NOMO-1 treated with DMSO at 0.1 percent for 48 hours (cell line): ENCODE measurements at regions not wholly inside any gene's neighbourhood (a gene's known extent, or its start where the extent isn't known, plus 50 kb on each side); places are given as distances from the start of the nearest gene placed in this dataset.

ENCODE experiments used
- DNase-seq: peaks from one replicate; lab custom pipeline; 2025; ENCODE audit not compliant: unreplicated experiment; lab: John Stamatoyannopoulos, UW

DNA sequence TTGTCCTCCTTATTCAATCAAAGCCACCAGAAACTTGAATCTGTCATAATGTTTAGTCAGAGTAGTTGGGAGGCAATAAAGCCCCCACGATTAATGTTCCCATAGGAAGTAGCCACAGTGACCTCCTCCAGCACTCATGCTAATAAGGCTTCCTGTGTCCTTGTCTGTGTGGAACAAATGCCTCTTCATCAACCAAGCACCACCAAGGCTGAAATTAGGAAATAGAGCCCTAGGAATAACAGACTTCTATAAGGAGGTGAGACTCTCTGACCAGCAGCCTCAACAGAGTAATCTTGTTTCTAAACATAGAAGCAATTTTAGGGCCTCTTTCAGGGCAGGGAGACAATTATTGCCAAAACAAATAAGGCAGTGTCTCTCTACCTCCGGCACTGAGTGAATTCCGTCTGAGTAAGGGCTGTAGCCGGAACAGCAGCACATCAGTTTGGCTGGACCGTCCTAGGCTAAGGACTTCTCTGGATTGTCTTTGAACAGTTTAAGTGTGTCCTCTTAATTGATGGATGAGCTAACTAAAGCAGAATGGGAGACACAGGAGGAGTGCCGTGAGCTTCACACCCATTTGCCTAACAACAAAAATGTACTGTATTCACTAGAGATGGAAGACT, 329.2 kb upstream of the HAND2 start:
- no peak for DNase-seq

DNA sequence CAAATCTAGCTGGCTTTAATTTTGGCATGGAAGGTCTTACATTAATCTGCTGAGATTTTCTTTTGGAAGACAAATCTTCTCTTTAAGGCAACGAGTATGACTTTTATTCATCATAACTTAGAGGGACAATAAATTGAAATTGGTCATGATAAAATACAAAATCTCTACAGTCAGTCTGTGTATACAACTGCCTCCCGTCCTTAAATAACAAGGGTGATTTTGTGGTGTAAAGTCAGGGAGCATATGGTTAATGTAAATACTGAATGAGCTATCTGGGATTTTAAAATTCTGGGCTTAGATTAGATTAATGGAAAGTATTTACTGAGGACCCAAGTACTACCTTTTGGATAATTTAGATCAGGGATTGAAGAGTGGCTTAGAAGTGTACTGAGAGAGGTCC, 328.4 kb upstream of the HAND2 start:
- no peak for DNase-seq

DNA sequence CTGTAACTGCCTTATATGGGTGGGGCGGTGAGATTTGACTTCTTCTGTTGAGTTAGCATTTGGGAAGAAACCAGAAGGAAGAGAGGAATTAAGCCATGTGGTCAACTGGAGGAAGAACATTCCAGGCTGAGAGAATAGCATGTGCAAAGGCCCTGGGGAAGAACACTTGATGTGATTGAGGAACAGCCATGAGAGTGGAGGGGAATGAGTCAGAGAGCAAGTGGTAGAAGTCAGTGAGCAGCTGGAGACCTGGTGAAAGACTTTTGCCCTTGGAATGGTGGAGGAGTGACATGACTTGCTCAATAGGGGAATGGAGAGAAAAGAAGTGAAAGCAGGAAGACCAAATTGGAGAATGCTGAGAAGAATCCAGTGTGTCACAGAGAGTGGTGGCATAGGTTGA, 327.8 kb upstream of the HAND2 start:
- no peak for DNase-seq

DNA sequence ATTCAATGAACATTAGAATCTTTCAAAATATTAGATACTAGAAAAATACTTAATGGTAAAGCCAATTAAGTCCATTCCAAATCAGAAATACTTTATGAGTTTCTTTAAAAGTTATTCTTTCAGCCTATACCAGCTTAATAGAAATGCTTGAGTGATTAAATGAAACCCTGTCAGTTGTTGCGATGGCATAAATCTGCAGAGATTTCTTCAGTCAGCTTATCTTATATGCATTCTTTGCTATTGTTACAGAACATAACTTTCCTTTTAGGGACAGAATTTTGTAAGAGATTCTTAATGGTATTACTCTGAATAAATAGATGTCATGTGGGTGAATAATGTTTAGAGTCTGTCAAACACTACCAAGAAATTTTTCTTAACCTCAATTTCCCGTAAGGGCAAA, 325.0 kb upstream of the HAND2 start:
- DNase-seq, result no peak

DNA sequence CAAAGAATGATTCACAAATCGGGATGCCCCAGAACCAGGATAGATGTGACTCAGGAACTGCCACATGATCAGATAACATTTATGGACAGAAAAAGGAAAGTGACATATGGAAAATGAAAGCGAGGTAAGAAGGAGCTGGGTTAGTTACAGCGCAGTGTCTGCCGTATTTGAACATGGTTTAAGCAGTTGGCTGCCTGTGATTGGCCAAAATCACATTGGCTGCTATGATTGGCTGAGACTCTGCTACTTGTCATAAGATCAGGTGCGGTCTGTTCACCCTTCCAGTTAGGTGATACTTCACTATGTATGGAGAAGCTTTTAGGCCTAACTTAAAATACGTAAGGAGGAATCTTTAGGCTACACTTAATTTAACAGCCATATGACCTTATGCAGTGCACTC, 322.7 kb upstream of the HAND2 start:
- no peak for DNase-seq

DNA sequence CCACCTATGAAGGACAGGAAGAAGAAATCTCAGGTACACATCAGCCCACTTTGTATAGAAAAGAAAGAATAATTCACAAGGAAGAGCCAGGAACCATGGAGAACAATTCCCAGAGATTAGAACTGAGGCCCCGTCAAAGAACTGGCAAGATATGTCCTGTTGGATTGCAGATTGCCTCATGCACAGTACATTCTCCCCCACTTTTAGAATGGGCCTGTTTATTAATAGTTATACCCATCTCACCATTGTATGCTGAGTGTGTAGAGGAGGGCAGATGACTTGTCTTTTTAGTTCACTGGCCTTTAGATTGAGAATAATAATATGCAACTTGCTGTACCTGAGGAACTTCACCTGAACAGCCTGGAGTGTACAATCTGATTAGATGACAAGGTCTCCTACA, 315.6 kb upstream of the HAND2 start:
- DNase-seq, result no peak

DNA sequence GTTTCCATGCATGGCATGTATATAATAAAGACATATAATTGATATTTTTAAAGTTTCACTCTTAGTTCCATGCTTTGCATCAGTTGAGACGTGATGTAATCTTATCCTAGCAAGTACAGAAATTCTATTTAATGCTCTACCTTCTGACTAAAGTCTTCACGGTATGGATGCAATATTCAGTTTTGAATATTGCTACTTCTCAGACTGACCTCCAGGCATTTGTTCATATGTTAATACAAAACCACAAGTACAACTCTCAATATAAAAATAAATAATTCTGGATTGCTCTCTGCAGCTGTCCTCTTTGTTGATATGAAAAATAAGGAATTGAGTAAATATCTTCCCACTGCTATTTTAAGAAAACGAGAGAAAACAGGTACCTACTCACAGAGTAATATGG, 309.8 kb upstream of the HAND2 start:
- DNase-seq, result no peak

DNA sequence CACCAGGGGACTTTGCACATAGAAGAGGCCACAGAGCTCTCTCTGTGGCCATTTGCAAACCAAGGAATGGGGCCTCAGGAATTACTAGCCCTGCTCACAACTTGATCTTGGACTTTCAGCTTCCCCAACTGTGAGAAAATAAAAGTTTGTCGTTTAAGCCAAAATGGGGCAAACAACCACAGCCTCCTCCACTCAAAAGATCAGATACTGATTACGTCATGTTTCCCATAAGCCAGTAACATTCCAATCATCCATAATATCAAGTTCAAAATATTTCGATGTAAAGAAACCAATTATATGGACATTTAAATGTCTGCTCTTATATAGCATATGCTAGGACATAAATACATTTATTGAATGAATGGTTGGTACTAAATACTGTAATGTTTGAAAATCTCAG, 307.5 kb upstream of the HAND2 start:
- DNase-seq, result no peak

DNA sequence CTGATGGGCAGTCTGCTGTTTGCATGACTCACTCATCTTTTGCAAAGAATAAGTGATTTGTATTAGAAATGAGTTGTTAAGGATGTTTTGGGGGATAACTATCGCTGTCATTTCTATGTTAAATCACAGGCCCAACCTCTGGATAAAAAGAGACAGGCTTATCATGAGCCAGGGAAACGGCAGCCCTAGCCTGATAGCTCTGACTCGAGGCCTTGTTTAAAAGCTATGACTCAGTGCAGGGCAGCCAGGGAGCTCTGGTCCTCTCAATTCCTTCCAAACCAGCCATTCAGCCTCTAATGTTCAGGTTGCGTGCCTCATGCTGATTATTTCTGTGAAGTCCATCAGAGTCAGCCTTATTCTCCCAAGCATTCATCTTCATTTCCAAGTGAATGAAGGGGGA, 305.9 kb upstream of the HAND2 start:
- DNase-seq, result no peak

DNA sequence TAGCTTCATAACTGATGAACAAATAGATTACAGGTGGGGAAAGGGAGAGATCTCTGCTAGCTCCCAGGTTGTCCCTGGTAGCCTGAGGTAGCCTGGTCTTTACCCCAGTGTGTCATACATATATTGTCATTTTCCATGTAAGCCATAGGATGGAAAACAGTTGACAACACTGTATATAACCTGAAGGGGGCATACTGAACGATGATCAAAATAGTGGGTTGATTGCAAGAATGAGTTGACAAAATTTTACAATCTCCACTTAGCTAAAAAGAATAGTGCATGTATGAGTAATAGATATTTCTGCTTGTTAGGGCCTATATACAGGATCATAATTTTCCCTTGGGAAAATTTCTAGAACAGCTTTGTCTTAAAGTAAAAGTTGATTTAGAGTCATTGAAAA, 304.1 kb upstream of the HAND2 start:
- DNase-seq, result no peak

DNA sequence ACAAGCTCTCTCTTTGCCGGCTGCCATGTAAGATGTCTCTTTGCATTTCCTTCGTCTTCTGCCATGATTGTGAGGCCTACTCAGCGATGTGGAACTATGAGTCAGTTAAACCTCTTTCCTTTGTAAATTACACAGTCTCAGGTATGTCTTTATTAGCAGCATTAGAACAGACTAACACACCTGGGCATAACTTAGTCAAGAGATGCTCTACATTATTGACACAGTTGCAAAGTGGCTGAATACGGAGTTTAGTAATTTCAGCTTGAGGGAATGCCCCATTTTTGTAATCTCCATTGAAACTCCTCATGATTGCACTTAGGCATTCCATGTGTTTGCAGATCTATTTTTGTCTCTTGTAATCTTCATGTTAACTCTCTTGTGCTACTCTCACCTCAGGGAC, 299.5 kb upstream of the HAND2 start:
- DNase-seq, result no peak

DNA sequence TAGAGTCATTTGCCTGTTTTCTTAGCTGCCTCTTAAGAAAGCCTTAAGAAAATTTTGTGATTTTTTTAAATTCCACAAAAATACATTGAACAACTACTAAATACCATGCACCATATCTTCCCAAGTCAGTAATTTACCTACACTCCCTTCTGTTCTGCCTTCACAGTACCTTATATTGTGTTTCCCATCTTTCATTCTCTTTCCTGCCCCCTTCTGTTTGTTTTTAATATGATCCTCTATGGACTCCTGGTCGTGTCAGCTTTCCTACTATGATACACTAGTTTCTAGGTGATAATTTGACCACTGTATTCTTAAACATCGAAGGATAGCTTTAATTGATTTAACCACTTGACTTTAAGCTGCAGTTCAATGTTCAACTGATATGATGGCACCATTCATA, 297.7 kb upstream of the HAND2 start:
- DNase-seq, result no peak

DNA sequence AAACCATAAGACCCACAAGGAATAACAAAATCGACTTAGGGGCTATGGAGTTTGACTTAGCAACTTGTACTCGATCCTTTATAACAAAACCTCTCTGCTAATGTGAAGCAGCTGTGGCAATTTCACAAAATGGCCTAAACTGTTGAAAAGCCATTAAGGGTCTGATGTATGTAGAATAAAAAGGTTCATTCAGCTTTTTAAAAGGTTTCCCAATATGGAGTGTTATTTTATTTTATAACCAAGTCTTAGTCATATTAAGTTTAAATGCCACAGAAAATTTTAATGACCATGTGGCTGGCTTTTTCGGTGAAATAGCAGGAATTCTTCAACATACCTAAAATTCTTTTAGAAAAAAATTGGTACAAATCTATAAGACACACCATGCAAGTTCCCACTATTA, 291.8 kb upstream of the HAND2 start:
- DNase-seq, result no peak

DNA sequence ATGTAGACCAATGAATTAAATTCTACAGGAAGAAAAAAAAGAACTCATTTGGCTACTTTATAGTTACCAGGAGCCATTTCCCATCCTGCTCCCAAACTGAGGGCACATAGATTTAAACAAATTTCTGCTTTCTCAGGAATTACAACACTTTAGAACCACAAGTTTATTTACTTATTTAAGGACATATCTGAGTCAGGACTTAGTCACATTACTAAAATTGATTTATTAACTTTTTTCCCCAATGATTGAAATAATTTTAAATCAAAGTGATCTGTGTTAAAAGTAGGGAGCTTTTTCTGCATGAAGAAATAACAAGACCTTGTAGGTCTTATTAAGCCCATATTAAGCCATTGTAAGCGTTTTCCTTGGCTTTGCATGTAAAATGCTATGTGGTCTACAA, 291.0 kb upstream of the HAND2 start:
- no peak for DNase-seq

DNA sequence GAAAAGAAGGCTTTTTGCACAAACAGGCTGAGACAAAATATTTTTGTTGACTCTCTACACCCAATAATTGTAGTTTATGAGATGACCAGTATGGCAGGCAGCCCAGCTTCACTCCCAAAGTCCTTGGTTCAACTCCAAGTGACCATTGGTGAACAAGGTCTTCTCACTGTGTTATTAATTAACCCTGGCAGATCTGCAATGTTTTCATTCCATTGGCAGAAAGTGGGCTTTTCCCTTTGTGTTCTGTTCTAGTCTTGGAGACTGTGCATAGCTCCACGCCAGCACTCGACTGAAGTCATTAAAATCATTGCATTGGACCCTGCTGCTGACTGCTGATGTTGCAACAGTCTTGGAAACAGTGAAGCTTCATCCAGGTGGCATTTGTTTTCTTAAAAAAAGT, 277.3 kb upstream of the HAND2 start:
- no peak for DNase-seq

DNA sequence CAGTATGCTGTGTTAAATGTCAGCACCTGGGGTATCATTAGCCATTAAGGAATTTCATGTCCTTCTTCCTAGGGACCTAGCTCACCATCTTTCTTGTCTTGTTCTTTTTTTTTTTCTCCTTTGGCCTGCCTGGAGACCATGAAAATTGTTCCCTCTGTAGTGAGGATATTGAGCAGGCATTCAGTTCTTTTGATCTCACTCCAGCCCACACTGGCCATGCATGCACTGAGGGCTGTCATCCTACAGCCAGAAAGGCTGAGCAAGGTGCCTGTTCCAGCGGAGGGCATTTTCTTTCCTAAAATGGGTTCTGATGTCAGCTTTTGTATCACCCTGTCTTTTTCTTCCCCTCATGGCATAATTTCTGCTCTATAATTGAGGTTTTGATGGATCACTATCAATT, 275.9 kb upstream of the HAND2 start:
- no peak for DNase-seq

DNA sequence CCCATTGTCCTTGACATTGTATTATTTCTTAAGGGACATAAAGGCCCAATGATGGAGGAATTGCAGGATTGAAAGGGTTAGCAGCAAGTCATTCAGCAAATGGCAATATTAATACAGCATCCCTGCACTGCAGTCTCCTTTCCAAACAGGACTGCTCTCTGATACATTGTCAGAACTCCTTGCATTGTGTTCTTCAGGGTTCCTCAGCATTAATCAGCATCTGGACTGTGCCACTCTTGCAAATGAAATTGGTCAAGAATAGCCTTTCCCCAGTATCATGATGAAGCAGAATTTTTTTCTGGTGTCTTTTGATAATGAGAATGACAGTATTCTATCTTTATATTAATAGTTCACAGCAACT, 272.6 kb upstream of the HAND2 start:
- no peak for DNase-seq

DNA sequence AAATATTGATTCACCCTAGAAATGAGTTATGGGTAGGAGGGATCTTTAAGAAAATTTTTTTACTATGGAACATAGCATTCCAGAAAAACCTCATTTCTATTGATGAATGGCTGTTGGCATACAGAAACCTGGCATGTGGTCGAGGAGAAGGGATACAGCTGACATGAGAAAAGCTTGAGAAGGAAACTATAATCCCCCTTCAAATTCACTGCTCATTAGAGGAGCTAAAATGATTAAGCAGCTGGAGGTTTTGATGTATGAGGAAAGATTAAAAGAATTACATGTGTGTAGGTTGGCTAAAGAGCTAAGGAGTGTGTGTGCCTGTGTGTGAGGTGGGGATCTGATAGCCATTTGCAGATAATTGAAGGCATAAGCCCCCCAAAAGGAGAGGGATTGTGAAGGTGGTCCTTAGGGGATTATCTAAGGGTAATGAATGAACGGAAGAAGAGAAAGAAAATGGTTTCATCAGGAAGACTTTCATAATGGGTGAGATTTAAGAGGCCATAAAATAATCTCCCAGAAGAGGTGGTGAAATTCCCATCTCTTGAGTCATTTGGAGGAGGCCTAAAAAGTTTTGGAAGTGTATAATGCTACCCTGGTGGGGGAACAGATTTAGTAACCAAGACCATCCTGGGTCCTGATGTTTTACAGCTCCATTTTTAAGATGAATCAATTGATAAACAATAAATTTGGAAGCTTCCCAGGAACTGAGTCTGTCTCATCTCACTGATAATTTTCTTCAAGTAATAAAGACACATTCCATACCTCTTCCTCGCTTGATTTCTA, 272.0 kb upstream of the HAND2 start:
- no peak for DNase-seq

DNA sequence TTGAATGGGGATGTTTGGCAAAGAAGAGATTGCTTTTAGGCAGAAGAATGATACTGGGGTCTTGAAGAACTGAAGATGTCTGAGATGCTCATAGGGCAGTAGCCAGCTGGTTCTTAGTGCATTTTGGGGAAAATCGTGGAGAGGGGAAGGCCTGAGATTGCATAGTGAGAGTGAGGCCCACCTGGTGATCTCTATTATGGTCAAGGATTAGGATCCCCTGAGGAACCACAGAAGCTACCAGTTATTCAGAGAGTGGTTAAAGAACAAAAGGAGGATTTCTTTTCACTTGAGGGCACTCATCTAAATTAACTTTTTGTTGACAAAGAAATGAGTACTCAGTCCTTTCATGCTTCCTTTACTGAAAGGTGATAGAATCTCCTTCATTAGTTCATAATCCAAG, 271.3 kb upstream of the HAND2 start:
- no peak for DNase-seq

DNA sequence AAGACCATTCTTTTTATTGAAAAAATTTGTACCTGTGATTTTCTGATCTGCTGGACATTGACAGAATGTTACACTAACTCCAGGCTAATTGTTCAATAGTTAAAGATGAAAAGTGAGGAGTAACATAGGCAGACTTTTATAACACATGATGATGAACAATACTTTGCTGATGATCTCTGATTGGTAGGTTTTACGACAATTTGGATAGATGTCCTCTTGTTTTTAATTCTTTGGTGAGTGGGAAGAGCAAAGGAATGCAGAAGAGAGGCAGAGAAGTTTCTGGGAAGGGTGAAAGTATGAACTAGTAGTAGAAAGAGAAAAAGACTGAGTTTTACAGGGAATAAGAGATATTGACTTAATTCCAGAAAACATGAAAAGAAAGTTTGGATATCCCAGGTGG, 267.3 kb upstream of the HAND2 start:
- DNase-seq, result no peak

DNA sequence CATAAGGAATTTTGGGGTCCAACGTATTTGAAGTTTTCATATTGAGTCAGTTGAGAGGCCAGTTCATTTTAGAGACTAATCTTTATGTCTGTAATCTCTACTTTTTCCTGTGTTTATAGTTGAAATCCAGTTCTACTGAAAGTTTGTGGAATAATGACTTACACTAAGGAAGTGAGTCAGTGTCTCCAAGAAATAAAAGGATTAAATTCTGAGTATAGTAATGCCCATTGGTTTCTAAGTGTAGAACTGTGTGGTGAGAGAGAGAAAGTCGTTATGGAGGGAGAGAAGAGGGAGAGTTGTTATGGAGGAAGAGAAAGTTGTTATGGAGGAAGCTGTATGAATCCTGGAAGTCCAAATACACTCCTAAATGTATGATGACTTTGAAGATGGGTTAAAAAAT, 264.6 kb upstream of the HAND2 start:
- DNase-seq, result no peak

DNA sequence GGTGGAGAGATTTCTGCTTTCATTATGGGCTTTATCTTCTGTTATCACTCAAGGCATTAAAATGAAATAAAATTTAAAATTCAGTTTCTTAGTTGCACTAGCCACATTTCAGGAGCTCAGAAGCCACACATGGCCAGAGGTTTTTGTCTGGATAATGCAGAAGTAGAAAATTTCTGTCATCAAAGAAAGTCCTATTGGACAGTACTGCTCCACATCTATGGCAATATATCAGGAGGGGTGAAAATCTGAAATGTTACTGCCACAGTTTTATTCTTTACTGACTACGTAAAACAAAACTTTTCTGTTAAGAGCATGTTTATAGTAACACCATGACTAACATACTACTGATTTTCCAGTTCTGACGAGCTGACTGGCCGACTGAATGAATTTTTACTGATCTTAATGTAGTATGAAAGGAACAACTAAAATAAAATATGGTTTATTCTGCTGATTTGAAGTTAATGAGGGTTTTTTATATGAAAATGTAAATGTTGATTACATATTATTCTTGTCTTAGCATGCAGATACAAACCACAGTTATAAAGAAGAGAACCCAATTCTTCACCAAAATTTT, 264.0 kb upstream of the HAND2 start:
- no peak for DNase-seq

DNA sequence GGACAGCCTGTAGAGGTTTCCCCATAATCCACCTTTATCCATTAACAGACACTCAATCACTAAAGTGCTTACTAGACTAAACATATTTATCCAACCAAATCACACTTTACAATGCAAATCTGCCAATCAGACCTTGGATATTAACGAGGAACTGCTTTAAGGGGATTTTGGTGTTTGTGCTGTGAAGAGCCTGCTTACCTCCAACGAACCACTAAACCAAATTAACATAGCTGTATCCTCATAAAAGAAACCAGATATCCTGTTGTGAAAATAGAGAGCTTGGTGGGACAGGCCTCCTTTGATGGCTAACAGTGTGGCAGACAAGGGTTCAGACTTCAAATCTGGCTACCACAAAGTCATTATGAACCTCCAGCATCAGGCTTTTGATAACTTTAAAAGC, 252.6 kb upstream of the HAND2 start:
- DNase-seq, result no peak
